ENCODE measurements at regions not wholly inside any gene's neighbourhood (a gene's known extent, or its start where the extent isn't known, plus 50 kb on each side); places are given as distances from the start of the nearest gene placed in this dataset.

GRCh38 chr14:94960285-94961001 lies 190.5 kb upstream of the GSC start (continued):
- TF ChIP-seq EZH2phosphoT487 (IDR thresholded peaks at IDR 0.05; ENCODE audit: unreplicated experiment) (no peak), EZH2 (IDR thresholded peaks at IDR 0.05; ENCODE audit: low read depth, unreplicated experiment) (no peak)

- no peak overlapping the region for H3K27ac ChIP-seq (ENCODE audit: low read depth)
- no peaks in the 10 kb centered on the region for H3F3A ChIP-seq (replicated peaks; ENCODE audit: low read depth)
- no peaks in the 10 kb centered on the region for H4K20me1 ChIP-seq (replicated peaks; ENCODE audit: insufficient read depth)
- no peaks in the 10 kb centered on the region for H3K4me1 ChIP-seq (ENCODE audit: insufficient read depth)
- Mint-ChIP-seq H3K27me3 (ENCODE audit: insufficient read depth, low read depth, poor library complexity) (peaks cover 4% of the 10 kb centered on the region), H3K4me1 (peaks cover 6% of the 10 kb centered on the region; the same call in 2 of the 3 replicates), H3K9me3 (no peaks in the 10 kb centered on the region), H3K36me3 (ENCODE audit: low read depth) (no peaks in the 10 kb centered on the region), H3K27ac (no peak overlapping the region), H3K4me3 (no peak overlapping the region)
- H2AFZ ChIP-seq = no peak overlapping the region
- no peak overlapping the region for H3K4me3 ChIP-seq
- no peak overlapping the region for H3K4me2 ChIP-seq
- H3K27me3 ChIP-seq (ENCODE audit: insufficient read depth) = no peaks in the 10 kb centered on the region
- H3K79me2 ChIP-seq (replicated peaks; ENCODE audit: insufficient read depth) = no peaks in the 10 kb centered on the region
- H3K36me3 ChIP-seq (ENCODE audit: insufficient read depth) = no peaks in the 10 kb centered on the region
- ATAC-seq (no peak), DNase-seq (ENCODE audit: low spot score) (no peak)
- H3K9me2 ChIP-seq (ENCODE audit: insufficient read depth) = 0 out of 2 replicates have a peak, but pooled peaks cover 5% of the 10 kb centered on the region
- TF ChIP-seq CREB1 (CRISPR knock-in tag; IDR thresholded peaks at IDR 0.05; ENCODE audit: low read depth) (no peak), ZNF331 (CRISPR knock-in tag; IDR thresholded peaks at IDR 0.05; ENCODE audit: low read depth) (no peak), ETS1 (IDR thresholded peaks at IDR 0.05) (no peak), EZH2 (IDR thresholded peaks at IDR 0.05; ENCODE audit: low read depth, unreplicated experiment) (no peak), ZNF114 (CRISPR knock-in tag; IDR thresholded peaks at IDR 0.05) (no peak), EZH2phosphoT487 (IDR thresholded peaks at IDR 0.05; ENCODE audit: unreplicated experiment) (no peak), ZNF462 (CRISPR knock-in tag; IDR thresholded peaks at IDR 0.05) (no peak)
These were observed 183.8 kb upstream of the GSC start for GRCh38 chr14:94953541-94954260.
